HUES6 (cell line): ENCODE measurements at regions not wholly inside any gene's neighbourhood (a gene's known extent, or its start where the extent isn't known, plus 50 kb on each side); places are given as distances from the start of the nearest gene placed in this dataset.

Experiments used
- H3K27ac ChIP-seq: 2 replicates; pipeline ENCODE4 v1.7.0; 2013; ENCODE audit warnings: low read depth, mild to moderate bottlenecking, low read length, inconsistent platforms
- H3K27me3 ChIP-seq: 2 replicates; pipeline ENCODE4 v1.6.1; 2013; ENCODE audit warnings: low read length; ENCODE audit not compliant: control insufficient read depth, insufficient read depth
- H3K36me3 ChIP-seq: 2 replicates; pipeline ENCODE4 v1.6.1; 2013; ENCODE audit warnings: low read length; ENCODE audit not compliant: control insufficient read depth, insufficient read depth
- H3K4me1 ChIP-seq: 2 replicates; pipeline ENCODE4 v1.6.1; 2013; ENCODE audit warnings: low read length; ENCODE audit not compliant: control insufficient read depth, insufficient read depth
- H3K4me3 ChIP-seq: 2 replicates; pipeline ENCODE4 v1.5.1; 2013; ENCODE audit warnings: low read depth, low read length
- H3K9ac ChIP-seq: one replicate; pipeline ENCODE4 v1.6.1; 2013; ENCODE audit warnings: mild to moderate bottlenecking, low read length
- H3K9me3 ChIP-seq: 2 replicates; pipeline ENCODE4 v1.6.1; 2013; ENCODE audit warnings: low read depth, low read length; ENCODE audit not compliant: control insufficient read depth, insufficient read depth

DNA sequence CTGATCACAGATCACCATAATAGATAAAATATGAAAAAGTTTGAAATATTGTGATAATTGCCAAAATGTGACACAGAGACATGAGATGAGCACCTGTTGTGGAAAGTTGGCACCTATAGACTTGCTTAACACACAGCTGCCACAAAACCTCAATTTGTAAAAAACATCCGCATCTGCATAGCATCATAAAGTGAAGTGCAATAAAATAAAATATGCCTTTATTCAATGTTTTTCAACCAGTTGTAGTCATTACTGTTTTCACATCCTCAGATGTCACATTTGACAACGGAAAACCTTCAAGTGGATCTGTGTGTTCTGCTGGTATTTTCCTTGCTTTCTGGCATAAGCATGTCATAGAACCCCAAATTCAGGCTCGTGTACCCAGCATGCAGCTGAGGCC, 50.2 kb upstream of the IFNGR1 start:
- H3K4me3 ChIP-seq = no peak overlapping the region
- H3K9me3 ChIP-seq = no peaks in the 10 kb centered on the region
- no peaks in the 10 kb centered on the region for H3K36me3 ChIP-seq
- no peaks in the 10 kb centered on the region for H3K27me3 ChIP-seq
- H3K9ac ChIP-seq = no peak overlapping the region
- H3K4me1 ChIP-seq = no peaks in the 10 kb centered on the region
- H3K27ac ChIP-seq = no peak overlapping the region
